K562 (cell line): ENCODE measurements at regions not wholly inside any gene's neighbourhood (a gene's known extent, or its start where the extent isn't known, plus 50 kb on each side); places are given as distances from the start of the nearest gene placed in this dataset.

Source experiments
- ATAC-seq: fragments of 200-7000 bp; cut with Tn5 transposase; 3 replicates; pipeline ENCODE4 v1.9.1; 2020; ENCODE audit warnings: moderate library complexity
- BruUV-seq: library from RNA; stranded (reverse); fragments of 400-500 nt; replicated peaks from 2 replicates; lab custom pipeline; 2021; lab: Mats Ljungman, UMichigan
- CTCF ChIA-PET: fragments of 300-600 bp; formaldehyde crosslinking; extraction: SDS; loops from one replicate; lab custom pipeline; 2021; ENCODE audit warnings: low intra/inter-chr PET ratio; lab: Yijun Ruan, JAX
- POLR2A ChIA-PET: fragments of 300-600, 350-650 bp; sonication (Branson Sonifier 250); formaldehyde crosslinking; extraction: SDS; loops from one replicate; lab custom pipeline; 2021; ENCODE audit warnings: antibody characterized with exemption, inconsistent platforms; lab: Yijun Ruan, JAX
- DNase-seq, 4 experiments: peaks; one replicate each; pipeline versions ENCODE4 v3.0.0 to v3.0.0-alpha.2; 2011 to 2018; ENCODE audit warnings: low spot score in 3 of 4, mixed read lengths in 3 of 4; ENCODE audit errors: extremely low read depth in 1 of 4
- FAIRE-seq: peaks from 2 replicates; lab custom pipeline; 2011; peaks lifted over from hg19 to GRCh38; lab: Jason Lieb, UNC
- H2AFZ ChIP-seq: 2 replicates; pipeline ENCODE4 v1.6.0; 2011; ENCODE audit warnings: low read depth, low read length, control low read depth, inconsistent platforms
- H3K27ac ChIP-seq: fragments of 200-600 bp; 3 replicates; pipeline ENCODE4 v1.8.0; 2011; ENCODE audit warnings: low read depth, mild to moderate bottlenecking, control low read depth, inconsistent platforms, low read length, moderate library complexity, mixed read lengths; ENCODE audit errors: extremely low read depth
- H3K27me3 ChIP-seq, 2 experiments: fragments of 300-600 bp in 1 of 2; 2 replicates in 1 of 2; 3 replicates in 1 of 2; pipeline versions ENCODE4 v1.6.0 to v1.8.0; 2011; ENCODE audit warnings: inconsistent platforms in 2 of 2, low read length in 2 of 2, mild to moderate bottlenecking in 1 of 2, mixed read lengths in 1 of 2, moderate library complexity in 1 of 2; ENCODE audit not compliant: control insufficient read depth in 2 of 2, insufficient read depth in 2 of 2
- H3K36me3 ChIP-seq: fragments of 300-600 bp; 3 replicates; pipeline ENCODE4 v1.8.0; 2011; ENCODE audit warnings: mild to moderate bottlenecking, low read length, inconsistent platforms; ENCODE audit not compliant: control insufficient read depth, insufficient read depth
- H3K4me1 ChIP-seq, 2 experiments: fragments of 200-600 bp in 1 of 2; replicated peaks in 1 of 2; 2 replicates in 1 of 2; 3 replicates in 1 of 2; pipeline versions ENCODE4 v1.5.1 to v1.8.0; 2011; ENCODE audit warnings: inconsistent platforms in 2 of 2, low read length in 2 of 2, mild to moderate bottlenecking in 1 of 2, mixed read lengths in 1 of 2, moderate library complexity in 1 of 2; ENCODE audit not compliant: control insufficient read depth in 2 of 2, insufficient read depth in 2 of 2
- H3K4me2 ChIP-seq: 2 replicates; pipeline ENCODE4 v1.6.1; 2011; ENCODE audit warnings: low read length, control low read depth, inconsistent platforms, mixed read lengths; ENCODE audit not compliant: insufficient read depth
- H3K4me3 ChIP-seq: fragments of 200-600 bp; sonication (generic), shearing (Covaris generic); 2 replicates; pipeline ENCODE4 v1.5.1; 2016; ENCODE audit warnings: control low read depth, inconsistent platforms
- H3K79me2 ChIP-seq: fragments of 200-600 bp; 3 replicates; pipeline ENCODE4 v1.8.0; 2011; ENCODE audit warnings: low read length, inconsistent platforms; ENCODE audit not compliant: control insufficient read depth, insufficient read depth
- H3K9ac ChIP-seq, 2 experiments: 2 replicates each; pipeline versions ENCODE4 v1.6.0 to v1.6.1; 2011; ENCODE audit warnings: low read depth in 2 of 2, low read length in 2 of 2, control low read depth in 1 of 2, inconsistent platforms in 1 of 2, mild to moderate bottlenecking in 1 of 2, mixed read lengths in 1 of 2; ENCODE audit not compliant: insufficient read depth in 1 of 2
- H3K9me1 ChIP-seq: one replicate; pipeline ENCODE4 v1.6.0; 2011; ENCODE audit warnings: inconsistent platforms, mild to moderate bottlenecking, low read length, moderate library complexity; ENCODE audit not compliant: control insufficient read depth, insufficient read depth
- H3K9me3 ChIP-seq: replicated peaks from 2 replicates; pipeline ENCODE4 v1.5.1; 2011; ENCODE audit warnings: low read depth, low read length, inconsistent platforms; ENCODE audit not compliant: control insufficient read depth, insufficient read depth
- H4K20me1 ChIP-seq: replicated peaks from 2 replicates; pipeline ENCODE4 v1.6.1; 2011; ENCODE audit warnings: low read length, inconsistent platforms, mixed read lengths; ENCODE audit not compliant: control insufficient read depth, insufficient read depth
- CHCHD3 ChIP-seq: fragments of 250-450 bp; sonication (Bioruptor Pico); IDR thresholded peaks from 2 replicates; pipeline ENCODE4 v2.1.2; 2022; ENCODE audit warnings: mild to moderate bottlenecking
- CHD2 ChIP-seq: IDR thresholded peaks from 2 replicates; pipeline ENCODE4 v1.6.1; 2011; ENCODE audit warnings: low read depth, low read length
- CTCFL ChIP-seq: IDR thresholded peaks from 2 replicates; pipeline ENCODE4 v1.6.1; 2011; ENCODE audit warnings: borderline replicate concordance, low read depth, mild to moderate bottlenecking, moderate library complexity, low read length; ENCODE audit not compliant: insufficient read depth, poor library complexity, severe bottlenecking
- HDAC1 ChIP-seq, 2 experiments: fragments of 450-650 bp; IDR thresholded peaks; 2 replicates each; pipeline ENCODE4 v1.6.1; 2016 to 2017; ENCODE audit warnings: inconsistent platforms in 1 of 2, mild to moderate bottlenecking in 1 of 2, moderate library complexity in 1 of 2
- IFI16 ChIP-seq: fragments of 250-450 bp; sonication (Bioruptor Pico); IDR thresholded peaks from 2 replicates; pipeline ENCODE4 v2.1.2; 2022; ENCODE audit warnings: mild to moderate bottlenecking, inconsistent platforms
- KDM1A ChIP-seq, 2 experiments: fragments of 450-650 bp; IDR thresholded peaks; 2 replicates each; pipeline ENCODE4 v1.6.1; 2016; ENCODE audit warnings: mild to moderate bottlenecking in 2 of 2
- MCM7 ChIP-seq, 2 experiments: fragments of 450-650 bp; IDR thresholded peaks; 2 replicates each; pipeline ENCODE4 v1.6.1; 2016 to 2018
- NCOR1 ChIP-seq: fragments of 450-650 bp; IDR thresholded peaks from 2 replicates; pipeline ENCODE4 v1.6.1; 2016; ENCODE audit warnings: mild to moderate bottlenecking, moderate library complexity
- PHF8 ChIP-seq: fragments of 200-600 bp; sonication (generic); IDR thresholded peaks from 2 replicates; pipeline ENCODE4 v1.6.1; 2012; ENCODE audit warnings: mixed run types, mild to moderate bottlenecking, inconsistent platforms, low read length, moderate library complexity, borderline replicate concordance
- POLR3G ChIP-seq: IDR thresholded peaks from 2 replicates; pipeline ENCODE4 v1.6.1; 2011; ENCODE audit not compliant: insufficient read length, insufficient replicate concordance; ENCODE audit errors: extremely low read depth
- TAL1 ChIP-seq: fragments of 450-650 bp; IDR thresholded peaks from 2 replicates; pipeline ENCODE4 v1.6.1; 2016; ENCODE audit warnings: mild to moderate bottlenecking
- TCFL5 ChIP-seq: fragments of 250-450 bp; sonication (Bioruptor Pico); conservative IDR thresholded peaks from 2 replicates; pipeline ENCODE4 v1.6.1; 2021; ENCODE audit warnings: mild to moderate bottlenecking, moderate library complexity, matching md5 sums
- ZFX ChIP-seq: sonication (generic); formaldehyde crosslinking; IDR thresholded peaks from 2 replicates; pipeline ENCODE4 v1.8.0; 2022; ENCODE audit warnings: mild to moderate bottlenecking, missing genetic modification reagents, moderate library complexity
- WGBS: fragments of 100-300 bp; shearing (Covaris generic); methylation state at CpG from one replicate; pipeline ENCODE4 v1.1.6; 2016; ENCODE audit warnings: low coverage, mixed read lengths; ENCODE audit not compliant: insufficient coverage; ENCODE audit errors: missing lambda C conversion rate; 5-methylcytosine and 5-hydroxymethylcytosine counted together
- in situ Hi-C: fragments of 300-500 bp; cut with MboI; formaldehyde crosslinking; loops from 4 replicates; pipeline ENCODE4 v1.15.0; 2018; ENCODE audit warnings: inconsistent platforms, mixed read lengths
- intact Hi-C: fragments of 100-400 bp; cut with micrococcal nuclease; formaldehyde crosslinking; loops from 2 replicates; pipeline ENCODE4 v1.14.2; 2022
- TF ChIP-seq, protein P1 (sequence below): fragments of 250-450 bp; sonication (Bioruptor Pico); IDR thresholded peaks from 2 replicates; pipeline ENCODE4 v1.9.0; 2021; ENCODE audit warnings: mild to moderate bottlenecking, inconsistent platforms

GRCh38 chr2:40752796-40753195 is 300.9 kb upstream of the SLC8A1 start:
- Histone ChIP-seq H3K36me3 (no peaks in the 10 kb centered on the region), H3K9me1 (no peaks in the 10 kb centered on the region), H3K4me2 (no peak overlapping the region), H3K4me3 (no peak overlapping the region), H2AFZ (no peak overlapping the region), H3K27me3 (no peaks in the 10 kb centered on the region), H3K27ac (no peak overlapping the region), H4K20me1 (no peaks in the 10 kb centered on the region), H3K9ac (no peak overlapping the region), H3K9me3 (no peaks in the 10 kb centered on the region; the same call in 1 of the 2 replicates), H3K79me2 (no peaks in the 10 kb centered on the region), H3K4me1 (no peaks in the 10 kb centered on the region)
- in situ Hi-C loops, result no loop called here
- no peak for DNase-seq
- no TSS peak for BruUV-seq
- intact Hi-C loops, result no loop called here
- no peak for ATAC-seq
- no peak for FAIRE-seq
- ChIA-PET CTCF (no interaction called here), POLR2A (no interaction called here)
- TF ChIP-seq MCM7 (IDR thresholded peaks at IDR 0.05) (no peak), NCOR1 (no peak), PHF8 (no peak), KDM1A (IDR thresholded peaks at IDR 0.05) (no peak), ZFX (no peak), TCFL5 (no peak), POLR3G (no peak), CHCHD3 (CRISPR knock-in tag) (no peak), CTCFL (no peak), TAL1 (no peak), CHD2 (no peak), IFI16 (CRISPR knock-in tag) (no peak), HDAC1 (IDR thresholded peaks at IDR 0.05) (no peak)
- TF ChIP-seq, protein P1, sequence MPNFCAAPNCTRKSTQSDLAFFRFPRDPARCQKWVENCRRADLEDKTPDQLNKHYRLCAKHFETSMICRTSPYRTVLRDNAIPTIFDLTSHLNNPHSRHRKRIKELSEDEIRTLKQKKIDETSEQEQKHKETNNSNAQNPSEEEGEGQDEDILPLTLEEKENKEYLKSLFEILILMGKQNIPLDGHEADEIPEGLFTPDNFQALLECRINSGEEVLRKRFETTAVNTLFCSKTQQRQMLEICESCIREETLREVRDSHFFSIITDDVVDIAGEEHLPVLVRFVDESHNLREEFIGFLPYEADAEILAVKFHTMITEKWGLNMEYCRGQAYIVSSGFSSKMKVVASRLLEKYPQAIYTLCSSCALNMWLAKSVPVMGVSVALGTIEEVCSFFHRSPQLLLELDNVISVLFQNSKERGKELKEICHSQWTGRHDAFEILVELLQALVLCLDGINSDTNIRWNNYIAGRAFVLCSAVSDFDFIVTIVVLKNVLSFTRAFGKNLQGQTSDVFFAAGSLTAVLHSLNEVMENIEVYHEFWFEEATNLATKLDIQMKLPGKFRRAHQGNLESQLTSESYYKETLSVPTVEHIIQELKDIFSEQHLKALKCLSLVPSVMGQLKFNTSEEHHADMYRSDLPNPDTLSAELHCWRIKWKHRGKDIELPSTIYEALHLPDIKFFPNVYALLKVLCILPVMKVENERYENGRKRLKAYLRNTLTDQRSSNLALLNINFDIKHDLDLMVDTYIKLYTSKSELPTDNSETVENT (CRISPR knock-in tag), result no peak
- WGBS, result 0% methylated on average over 3 of the region's 3 CpGs
